ELR (cell line): ENCODE measurements at regions not wholly inside any gene's neighbourhood (a gene's known extent, or its start where the extent isn't known, plus 50 kb on each side); places are given as distances from the start of the nearest gene placed in this dataset.

Experiments
- DNase-seq: peaks from one replicate; pipeline ENCODE4 v3.0.0-alpha.2; 2015; ENCODE audit warnings: low read depth

DNA sequence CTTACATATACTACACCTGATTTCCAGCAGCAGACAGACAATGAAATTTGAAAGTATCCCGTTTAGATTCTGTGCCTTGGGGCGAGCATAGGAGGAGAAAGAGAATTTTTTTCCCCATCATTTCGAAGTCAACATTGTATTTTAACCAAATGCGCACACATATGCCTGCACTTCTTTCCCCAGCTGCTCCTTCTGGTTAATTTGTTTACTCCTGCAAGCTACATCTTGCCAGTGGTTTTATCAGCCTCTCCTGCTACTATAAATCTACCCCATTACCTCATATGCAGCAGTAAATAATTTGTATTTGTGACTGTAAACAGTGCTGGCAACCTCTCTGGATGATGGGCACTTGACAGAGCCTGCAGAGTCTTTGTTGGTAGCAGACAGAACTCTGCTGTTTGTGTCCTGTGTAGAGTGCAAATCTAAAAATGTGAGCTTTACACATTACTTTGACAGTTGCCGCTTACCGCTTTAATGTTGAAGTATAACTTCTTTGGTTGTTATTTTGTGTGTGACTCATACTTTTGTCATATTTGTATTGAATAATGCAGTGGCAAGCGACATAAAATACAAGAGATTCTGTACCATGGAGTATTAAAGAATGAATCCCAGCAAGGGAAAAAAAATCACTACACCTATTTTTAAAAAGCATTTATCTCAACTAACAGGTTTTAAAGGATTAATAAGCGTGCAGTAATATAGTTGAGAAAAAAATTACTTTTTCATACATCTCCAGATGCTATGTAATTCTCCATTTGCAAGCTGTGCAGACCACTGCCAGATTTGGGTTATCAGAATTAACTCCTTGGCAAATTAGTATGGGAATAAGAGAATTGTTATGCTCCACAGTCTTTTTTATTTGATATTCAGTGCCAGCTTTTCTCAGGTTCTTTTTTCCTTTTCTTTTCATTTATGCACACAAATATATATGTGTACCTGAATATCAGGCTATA is 536.8 kb downstream of the XIRP2 start:
- DNase-seq = no peak

DNA sequence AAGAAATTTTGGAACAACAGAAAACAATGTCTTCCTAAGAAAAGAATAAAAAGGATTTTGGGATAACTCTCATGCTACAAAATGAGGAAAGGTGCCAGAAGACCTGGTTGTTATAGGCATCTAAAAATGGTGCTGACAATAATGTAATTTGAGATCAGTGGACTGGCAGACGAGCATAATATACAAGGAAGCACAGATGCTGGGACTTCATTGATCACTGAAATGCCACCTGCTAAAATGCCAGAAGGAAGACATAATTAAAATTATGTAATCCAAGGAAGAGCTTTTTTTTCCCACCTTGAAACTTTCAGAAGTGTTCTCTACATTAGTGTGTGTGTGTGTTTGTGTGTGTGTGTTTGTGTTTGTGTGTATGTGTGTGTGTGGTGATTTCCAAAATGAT is 535.9 kb downstream of the XIRP2 start:
- no peak for DNase-seq

DNA sequence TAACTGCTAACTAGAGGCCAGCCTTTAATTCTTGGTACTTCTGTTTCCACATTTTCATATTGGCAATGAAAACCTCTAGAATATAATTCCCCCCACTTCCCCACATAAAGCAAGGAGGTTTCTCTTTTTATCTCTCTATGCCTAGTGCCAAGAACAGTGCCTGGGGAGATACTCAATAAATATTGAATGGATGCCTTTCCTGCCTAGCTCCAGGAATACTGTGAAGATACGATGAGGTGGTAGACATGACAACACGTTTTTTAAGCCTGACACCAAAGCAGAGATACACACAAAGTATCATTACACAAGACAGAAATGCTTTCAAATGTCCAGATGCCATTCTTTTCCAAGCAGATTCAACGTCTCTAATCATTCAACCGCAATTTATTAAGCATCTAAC is 535.5 kb downstream of the XIRP2 start:
- no peak for DNase-seq

DNA sequence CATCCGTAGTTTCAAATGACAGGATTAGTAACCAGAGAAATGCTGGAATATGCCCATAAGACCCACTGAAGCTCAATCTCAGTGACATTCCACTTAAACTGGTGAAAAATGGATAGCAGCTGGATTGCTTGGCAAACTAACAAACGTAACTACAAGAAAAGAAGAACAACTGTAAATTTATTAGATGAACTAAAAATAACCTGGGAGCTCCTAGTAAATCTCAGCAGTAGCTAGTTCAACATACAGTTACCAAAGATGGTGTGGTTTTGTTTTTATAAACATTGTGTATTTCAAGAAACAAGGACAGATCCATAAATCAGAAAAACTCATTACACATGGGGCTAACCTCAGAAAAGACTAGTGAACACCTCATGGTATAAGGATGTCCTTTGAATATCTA is 531.9 kb downstream of the XIRP2 start:
- no peak for DNase-seq

DNA sequence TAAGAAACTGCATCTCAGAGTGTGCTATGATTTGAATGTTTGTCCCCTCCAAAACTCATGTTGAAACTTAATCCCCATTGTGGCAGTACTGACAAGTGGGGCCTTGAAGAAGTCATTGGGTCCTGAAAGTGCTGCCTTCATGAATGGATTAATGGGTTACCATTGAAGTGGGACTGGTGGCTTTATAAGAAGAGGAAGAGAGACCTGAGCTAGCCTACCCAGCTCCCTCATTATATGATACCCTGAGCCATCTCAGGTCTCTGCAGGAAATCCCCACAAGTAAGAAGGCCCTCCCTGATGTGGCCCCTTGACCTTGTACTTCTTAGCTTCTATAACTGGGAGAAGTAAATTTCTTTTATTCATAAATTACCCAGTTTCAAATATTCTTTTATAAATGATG is 526.8 kb downstream of the XIRP2 start:
- DNase-seq = no peak

DNA sequence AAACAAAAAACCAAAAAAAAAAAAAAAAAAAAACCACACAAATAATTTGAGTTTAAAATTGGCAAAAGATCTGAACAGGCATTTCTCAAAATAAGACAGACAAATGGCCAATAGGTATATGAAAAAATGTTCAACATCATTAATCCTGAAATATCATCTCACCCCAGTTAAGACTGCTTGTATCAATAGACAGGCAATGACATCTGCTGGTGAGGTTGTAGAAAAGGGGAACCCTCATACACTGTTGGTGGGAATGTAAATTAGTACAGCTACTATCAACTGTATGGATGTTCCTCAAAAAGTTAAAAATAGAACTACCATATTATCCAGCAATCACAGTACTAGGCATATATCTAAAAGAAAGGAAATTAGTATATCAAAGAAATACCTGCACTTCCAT is 523.1 kb downstream of the XIRP2 start:
- DNase-seq = no peak

DNA sequence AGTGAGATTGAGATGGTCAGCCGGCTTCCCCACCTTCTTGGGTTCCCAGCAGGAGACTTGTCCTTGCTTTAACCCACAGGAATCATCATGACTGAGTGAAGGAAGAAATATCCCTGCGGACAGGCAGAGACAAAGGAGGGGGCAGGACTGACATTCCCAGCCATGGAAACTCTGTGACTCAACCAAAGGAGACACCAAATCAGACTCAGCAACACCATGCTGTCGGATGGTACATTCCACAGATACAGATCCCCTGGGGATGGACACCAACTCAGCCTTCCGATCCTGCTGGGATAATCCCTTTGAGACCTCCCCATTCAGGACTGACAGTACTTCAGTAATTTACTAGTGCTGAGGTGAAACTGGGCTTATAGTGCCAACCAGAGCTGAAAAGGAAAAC is 518.3 kb downstream of the XIRP2 start:
- DNase-seq = peak; percentile 16

DNA sequence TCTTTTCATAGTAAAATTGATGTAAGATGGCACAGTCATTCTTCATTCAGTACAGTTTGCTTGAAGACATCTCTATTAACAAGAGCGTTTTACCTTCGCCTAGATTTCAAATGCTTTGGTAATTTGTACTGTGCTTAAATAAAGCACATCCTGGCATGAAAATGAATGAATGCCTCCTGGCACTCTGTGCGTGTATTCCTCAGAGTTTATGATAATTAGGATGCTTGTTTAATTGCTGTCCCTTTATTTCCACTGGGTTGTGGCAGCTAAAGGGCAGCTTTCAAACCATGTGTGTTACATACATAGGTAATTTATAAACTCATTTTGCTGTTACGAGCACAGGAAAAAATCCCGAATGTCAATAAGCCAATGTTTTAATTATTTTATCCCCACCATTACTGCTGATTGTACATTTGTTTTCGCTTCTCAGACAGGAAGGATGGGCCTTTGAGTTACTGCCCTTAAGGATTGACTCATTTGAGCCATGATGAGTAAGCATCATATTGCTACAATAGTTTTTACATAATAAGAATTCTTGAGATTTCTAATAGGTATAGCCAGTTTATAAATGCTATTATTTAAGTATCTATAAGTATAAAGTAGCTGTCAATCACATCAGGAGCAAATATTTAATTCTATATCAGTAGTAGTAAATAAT is 516.5 kb downstream of the XIRP2 start:
- peak; percentile 61 for DNase-seq

DNA sequence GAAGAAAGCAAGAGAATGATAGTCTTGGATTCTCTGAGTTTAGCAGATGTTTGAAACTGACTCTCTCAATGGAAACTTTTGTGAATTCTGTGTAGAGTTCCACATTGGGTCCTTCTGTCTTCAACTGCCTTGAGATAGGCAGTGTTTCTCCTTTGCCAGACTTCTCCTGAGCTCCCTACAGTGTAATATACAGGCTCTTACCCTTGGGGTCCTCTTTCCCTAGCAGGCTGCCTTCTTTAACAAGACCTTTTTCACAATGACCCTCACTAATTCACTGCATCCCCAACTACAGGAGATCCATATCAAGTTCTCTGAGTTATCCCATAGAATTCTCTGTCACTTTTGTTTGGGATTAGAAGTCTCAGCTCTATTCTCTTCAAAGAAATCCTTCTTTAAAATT is 513.0 kb downstream of the XIRP2 start:
- DNase-seq = no peak

DNA sequence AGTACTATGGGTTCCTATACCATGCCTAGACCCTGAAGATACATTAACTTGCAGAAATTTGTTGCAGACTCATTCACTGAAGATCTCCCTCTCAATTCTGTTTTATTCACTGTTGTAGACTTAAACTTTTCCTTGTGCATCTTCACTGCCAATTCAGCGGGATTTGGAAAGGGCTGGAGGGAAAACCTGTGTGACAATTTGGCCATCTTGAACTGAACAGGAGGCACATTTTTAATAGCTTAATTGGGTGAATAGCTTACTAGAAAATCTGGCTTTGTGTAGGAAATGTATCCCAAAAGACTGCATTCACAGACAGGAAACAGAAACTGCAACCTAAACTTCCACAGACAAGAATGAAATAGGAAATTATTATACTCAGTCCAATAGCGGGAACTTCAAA is 512.3 kb downstream of the XIRP2 start:
- no peak for DNase-seq

DNA sequence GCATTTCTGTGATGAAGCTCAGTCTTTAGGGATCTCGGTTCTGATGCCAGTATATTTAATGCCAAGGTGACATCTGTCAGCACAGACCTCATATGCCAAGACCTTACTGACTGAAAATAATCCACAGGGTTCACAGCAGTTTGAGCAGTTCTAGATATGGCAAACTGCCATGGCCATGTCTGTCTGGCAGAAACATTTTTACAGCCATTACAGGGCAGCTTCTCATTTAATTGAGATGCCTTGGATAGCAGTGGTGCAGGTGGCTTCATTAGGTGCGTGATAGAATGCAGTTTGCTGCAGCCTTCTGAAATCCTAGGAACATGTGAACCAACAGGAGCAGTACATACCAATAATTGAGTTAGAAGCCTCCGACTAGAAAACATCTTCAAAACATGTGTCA is 510.6 kb downstream of the XIRP2 start:
- DNase-seq = no peak

DNA sequence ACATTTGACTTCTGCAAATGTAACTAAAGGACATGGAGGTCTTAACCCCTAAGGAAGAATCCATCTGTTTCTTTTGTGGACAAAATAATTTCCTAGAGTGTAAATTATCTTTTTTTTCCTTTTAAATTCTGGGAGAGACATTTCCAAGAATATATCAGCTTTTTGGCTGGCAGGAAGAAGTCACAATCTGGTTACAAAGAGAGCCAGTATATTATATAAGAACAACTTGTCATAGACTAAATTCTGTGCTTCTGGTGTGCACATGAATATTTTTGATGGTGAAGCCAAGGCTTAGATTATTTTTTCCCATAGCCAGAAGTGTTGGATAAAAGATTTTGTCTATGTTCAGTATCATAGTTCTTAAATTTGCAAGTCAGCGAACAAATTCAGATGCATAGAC is 500.6 kb downstream of the XIRP2 start:
- no peak for DNase-seq

DNA sequence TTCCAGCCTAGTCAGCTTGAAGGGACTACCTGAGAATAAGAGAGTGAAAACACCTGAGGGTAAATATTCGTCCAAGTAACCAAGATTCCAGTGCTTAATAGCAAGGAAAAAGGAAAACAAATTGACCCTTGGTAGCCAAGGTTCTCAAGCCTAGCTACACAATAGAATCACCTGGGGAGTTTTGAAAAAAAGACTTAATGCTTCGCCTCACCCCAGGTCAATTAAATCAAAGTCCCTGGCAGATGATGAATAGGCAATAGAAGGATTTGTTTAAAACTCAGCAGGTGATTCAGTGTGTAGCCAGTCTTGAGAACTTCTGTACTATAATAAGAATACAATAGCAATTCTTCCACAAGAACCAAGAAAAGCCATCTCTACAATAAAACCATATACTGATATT is 500.2 kb downstream of the XIRP2 start:
- no peak for DNase-seq

DNA sequence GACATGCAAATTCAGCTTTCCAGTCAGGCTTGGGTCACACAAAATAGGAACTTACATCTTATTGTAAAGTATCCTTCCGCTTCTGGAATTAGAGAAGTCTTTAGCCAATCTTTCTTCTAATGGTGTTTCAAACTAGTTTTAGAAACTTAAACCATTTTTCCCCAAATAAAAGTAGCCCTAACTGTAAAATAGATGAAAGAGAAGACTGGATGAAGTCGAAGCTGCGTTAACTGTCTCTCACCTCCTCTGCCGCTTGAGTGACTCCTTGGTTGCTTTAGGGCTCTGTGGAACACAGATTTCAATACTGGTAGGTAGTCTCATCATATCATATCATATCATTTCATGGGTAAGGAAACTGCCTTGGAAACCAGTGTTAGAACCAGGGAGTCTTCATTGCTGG is 498.4 kb downstream of the XIRP2 start:
- DNase-seq = no peak

DNA sequence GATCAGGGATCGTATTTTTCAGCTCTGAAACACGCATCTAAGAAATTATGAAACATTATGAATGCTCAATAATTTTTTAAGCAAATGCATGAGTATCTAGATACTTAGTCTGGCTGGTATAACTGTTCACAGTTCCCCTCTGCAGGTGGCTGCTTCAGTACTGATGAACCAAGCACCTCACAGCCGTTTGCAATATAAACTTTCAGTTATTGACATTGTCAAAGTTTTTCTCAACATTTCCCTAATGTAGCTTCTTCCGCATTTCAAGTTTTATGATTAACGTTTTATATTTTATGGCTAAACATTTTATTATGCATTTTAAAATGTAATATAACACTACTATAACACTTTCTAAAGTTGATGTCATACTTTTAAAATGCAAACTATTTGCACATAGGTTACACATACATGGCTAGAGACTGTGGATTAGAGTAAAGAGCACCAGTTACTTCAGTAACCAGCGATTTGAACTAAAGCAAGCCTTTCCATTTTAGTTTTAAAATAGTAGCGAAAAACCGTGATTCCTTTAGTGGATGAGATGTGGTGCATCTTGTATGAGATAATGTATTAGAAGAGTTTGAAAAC is 495.4 kb downstream of the XIRP2 start:
- no peak for DNase-seq

DNA sequence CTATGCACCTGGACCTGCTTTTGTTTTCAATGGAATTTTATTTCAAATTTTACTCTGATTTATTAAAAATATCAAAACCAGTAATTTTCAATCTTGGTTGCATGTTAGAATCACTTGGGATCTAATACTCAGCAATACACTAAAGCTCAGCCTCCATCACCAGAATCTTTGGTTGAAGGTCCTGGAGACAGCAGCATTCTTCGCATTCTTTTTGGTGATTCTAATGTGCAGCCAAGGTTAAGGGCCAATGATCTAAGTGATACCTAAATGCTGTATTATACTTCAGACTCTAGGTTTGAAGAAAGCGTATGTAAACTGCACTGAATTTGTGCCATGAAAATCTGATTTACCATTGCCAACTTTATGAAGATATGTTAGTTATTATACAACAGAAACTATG is 493.1 kb downstream of the XIRP2 start:
- no peak for DNase-seq

DNA sequence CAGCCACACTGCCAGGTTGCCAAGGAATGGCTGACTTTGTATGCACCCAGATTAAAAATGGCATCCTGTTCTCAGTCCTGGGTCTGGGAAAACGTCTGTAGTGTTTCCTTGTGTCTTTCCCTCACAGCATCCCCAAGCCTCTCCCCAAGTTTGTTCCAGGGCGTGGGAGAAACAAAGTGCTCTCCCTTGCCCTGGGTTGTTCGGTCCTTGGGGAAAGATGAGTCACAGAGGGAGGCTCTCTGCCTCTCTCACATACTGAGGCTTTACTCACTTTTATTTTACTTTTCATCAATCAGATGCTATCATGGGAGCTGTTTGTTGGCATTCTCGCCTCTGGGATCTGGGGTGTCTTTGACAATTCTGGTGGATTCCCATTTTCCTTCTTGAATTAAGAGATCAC is 492.3 kb downstream of the XIRP2 start:
- DNase-seq = peak; percentile 2

DNA sequence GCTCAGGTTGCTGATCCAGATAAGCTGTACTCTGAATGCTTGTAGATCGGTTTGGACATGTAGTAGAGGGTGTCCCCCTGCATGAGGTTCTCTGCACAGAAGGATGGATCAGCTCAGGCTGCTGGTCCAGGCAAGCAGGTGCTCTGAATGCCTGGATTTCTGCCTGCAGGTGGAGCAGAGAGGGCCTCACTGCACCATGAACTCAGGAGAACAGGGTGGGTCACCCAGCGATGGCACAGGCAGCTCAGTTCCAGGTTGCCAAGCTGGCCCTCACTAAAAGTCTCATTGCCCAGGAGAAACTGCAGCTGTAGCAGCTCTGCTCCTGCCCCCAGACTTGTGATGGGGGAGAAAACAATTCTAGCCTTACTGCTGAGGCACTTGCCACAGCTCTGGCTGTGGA is 491.8 kb downstream of the XIRP2 start:
- no peak for DNase-seq

DNA sequence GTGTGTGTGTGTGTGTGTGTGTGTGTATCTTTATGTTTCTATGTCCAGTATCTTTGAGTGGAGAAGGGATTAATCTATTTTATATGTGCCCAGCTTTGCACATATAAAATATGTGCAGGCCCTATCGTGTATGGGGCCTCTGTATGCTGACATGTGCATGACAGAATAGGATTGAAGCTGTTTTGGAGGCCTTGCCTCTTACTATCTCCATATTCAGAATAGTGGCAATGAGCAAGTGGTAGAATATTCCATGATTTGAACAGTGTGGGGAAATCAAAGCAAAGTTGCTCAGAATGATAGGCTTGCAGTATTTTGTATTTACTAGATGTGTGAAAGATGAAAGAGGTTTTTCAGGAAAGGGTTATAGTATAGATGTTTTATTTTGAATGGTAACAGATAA is 480.8 kb downstream of the XIRP2 start:
- DNase-seq = no peak

DNA sequence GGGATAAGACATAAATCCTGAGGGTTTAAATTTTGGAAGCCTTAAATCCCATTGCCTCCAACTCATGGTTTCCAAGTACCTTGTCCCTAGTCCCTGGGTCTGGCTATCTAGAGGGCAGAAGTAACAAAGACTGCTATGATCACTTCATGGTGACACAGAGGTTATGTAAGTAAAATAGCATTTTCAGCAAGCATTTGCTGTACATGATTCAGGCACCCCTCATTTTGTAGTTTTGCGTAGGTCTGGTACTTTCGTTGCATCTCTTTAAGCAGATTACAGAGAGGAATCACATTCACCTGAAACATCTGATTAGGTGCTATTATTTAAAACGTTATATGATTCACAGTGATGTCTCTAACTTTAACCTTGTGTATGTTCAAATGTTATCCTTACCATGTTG is 480.1 kb downstream of the XIRP2 start:
- DNase-seq = no peak

DNA sequence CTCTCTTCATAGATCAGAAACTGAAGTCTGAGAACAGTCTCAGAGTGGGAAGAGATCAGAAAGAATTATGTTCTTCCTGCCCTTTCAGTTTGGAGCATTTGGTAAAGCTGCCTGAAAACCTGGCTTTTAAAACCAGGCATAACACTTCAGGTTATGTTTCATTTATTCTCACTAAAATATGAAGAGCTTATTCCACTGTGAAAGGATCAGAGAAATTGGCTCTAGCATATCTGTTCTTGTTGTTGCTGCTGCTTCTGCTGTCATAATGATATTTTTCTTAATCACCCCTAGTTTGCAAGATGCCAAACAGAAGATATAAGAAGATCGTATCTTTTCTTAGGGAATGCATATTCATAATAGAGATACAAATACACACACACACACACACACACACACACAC is 476.9 kb downstream of the XIRP2 start:
- no peak for DNase-seq

DNA sequence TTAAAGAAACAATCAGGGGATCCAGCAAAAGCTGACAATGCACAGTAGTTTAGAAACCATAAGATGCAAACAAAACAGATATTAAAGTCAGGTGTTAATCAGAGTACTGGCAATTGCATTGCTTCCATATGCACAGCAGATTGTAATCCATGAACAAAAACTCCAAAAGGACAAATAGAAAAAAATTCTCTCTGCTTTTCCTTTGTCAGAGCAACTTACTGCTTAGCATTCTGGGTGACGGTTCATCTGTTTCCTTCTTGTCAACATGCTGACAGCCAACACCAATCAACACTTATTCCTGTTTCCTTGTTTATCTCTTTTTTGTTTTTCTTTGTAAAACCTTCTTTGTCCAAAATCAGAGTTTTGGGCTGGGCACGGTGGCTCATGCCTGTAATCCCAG is 473.1 kb downstream of the XIRP2 start:
- no peak for DNase-seq

DNA sequence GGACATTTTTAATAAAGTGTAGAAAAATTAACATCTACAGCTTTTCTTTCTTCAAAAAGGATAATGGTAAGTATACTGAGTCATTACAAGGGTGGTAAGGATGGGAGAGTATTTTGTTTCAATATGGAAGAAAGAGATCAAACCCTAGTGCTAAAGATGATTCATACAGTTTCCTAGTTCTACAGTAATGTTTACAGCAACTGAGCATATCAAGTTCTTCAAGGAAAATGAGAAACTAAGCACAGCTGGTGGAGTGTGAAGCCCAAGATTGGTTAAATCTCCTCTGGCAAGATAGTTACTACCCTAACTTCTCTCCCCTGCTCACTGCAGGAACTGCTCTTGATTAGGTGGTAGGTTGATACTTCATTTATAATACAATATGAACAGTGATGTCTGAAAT is 467.5 kb downstream of the XIRP2 start:
- peak; percentile 12 for DNase-seq
